ENCODE measurements at regions not wholly inside any gene's neighbourhood (a gene's known extent, or its start where the extent isn't known, plus 50 kb on each side); places are given as distances from the start of the nearest gene placed in this dataset.

GRCh38 chr2:239780236-239780994 is 244.7 kb downstream of the NDUFA10 start:
- no peak for DNase-seq (ENCODE audit: low read depth, low spot score)
- in situ Hi-C loops (cut with HindIII; ENCODE audit: low pct_unique_long_range_greater_than_20kb, low sequenced_read_pairs) = no loop called here

DNA sequence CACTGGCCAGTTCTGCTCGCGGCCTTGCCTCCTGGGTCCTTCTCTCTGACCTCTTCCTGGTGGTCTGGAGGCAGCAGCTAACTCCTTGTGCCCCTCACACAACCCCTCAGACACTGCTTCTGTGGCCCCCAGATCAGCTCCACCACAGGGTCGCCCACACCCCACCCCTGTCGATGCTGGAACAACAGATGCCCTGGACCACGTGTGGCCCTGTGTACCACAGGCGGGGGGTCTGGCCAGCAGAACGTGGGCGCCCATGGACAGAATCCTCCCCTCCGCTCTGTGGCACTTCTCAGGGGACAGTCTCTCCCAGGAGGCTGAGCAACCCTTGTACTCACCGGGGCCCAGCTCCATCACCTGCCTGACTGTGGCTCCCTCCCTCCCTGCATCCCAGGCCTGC is 245.6 kb downstream of the NDUFA10 start:
- in situ Hi-C loops (cut with HindIII; ENCODE audit: low pct_unique_long_range_greater_than_20kb, low sequenced_read_pairs) = no loop called here
- DNase-seq (ENCODE audit: low read depth, low spot score) = no peak

DNA sequence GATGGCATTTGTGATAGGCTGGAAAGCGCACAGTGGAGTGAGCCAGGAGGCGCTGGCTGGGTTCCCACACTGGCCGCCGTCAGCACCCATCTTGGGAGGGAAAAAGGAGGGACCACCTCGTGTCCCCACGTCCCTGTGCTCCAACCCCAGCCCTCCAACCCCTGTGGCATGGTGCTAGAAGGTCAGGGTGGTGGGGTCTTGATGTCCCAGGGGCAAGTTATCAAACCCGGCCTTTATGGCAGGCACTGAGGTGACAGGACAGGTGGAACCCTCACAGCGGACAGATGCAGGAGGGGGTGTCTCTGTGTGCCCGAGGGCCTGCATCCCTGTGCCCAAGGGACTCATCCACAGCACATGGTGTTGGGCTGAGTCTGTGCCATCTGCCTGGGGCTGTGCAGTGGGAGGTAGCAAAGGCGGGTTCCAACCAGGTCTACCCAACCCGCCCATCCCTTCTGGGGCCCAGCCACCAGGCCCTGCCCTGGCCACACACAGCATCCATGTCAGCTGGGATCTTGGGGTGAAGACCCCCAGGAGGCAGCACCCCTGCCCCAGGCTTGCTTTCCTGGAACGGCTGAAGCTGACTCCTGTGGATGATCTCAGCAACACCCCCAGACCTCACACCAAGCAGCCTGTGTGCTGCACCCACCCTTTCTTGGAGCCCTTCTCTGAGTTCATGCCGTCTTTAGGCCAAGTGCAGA is 246.1 kb downstream of the NDUFA10 start:
- in situ Hi-C loops (cut with HindIII; ENCODE audit: low pct_unique_long_range_greater_than_20kb, low sequenced_read_pairs) = no loop called here
- no peak for DNase-seq (ENCODE audit: low read depth, low spot score)

- DNase-seq (ENCODE audit: low read depth, low spot score) = no peak
- in situ Hi-C loops (cut with HindIII; ENCODE audit: low pct_unique_long_range_greater_than_20kb, low sequenced_read_pairs) = no loop called here
These were observed 246.9 kb downstream of the NDUFA10 start for GRCh38 chr2:239778042-239778851.

DNA sequence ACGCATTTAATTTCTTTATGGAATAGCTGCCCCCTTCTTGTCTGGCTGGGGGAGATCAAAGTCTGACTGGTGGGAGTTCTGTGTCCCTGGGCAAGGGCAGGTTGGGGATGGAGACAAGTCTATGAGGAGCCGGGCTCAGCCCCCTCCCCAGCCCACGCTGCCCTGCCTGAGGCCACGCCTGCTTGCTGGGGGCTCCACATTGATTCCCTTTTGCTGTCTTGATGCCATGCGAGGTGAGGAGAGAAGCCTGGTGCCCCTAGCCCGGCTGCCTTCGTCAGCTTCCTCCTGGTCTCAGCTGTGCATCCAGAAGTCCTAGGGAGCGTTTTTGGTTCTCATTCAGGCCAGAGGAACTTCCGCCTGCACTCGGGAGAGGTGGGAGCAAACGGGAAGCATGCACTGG is 247.9 kb downstream of the NDUFA10 start:
- no peak for DNase-seq (ENCODE audit: low read depth, low spot score)
- in situ Hi-C loops (cut with HindIII; ENCODE audit: low pct_unique_long_range_greater_than_20kb, low sequenced_read_pairs) = no loop called here

GRCh38 chr2:239776436-239777005 is 248.6 kb downstream of the NDUFA10 start:
- in situ Hi-C loops (cut with HindIII; ENCODE audit: low pct_unique_long_range_greater_than_20kb, low sequenced_read_pairs) = no loop called here
- no peak for DNase-seq (ENCODE audit: low read depth, low spot score)

GRCh38 chr2:239775623-239776435 is 249.3 kb downstream of the NDUFA10 start:
- peak; percentile 76 for DNase-seq (ENCODE audit: low read depth, low spot score)
- in situ Hi-C loops (cut with HindIII; ENCODE audit: low pct_unique_long_range_greater_than_20kb, low sequenced_read_pairs) = no loop called here

DNA sequence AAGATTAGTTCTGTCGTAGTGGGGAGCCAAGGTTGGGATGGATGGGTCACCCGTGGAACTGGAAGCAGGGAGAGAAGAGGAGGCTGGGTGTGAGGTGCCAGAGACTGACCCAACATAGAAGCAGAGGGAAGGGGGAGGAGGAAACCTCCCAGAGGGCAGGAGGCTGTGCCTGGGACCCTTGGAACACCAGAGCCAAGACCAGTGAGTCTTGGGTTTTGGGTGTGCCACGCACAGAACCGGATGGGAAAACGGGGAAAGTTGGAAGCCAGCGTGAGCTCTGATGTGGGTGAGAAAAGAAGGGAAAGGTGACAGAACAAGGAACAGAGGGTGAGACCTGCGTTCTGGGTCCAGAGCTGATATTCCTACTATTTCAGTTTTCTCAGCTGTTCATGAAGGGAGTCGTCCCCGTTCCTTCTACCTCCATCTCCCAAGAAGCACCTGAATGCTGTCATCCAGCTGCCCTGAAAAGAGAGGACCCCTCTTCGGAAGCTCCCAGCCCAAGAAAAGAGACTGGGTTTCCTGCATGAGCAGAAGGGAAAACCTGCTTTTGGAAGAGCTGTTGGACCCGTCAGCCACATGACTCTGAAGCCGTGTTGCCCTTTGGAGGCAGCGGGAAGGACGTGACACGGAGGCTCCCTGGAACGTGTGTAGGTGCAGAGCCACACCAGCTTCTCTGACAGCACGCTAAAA is 250.1 kb downstream of the NDUFA10 start:
- no peak for DNase-seq (ENCODE audit: low read depth, low spot score)
- in situ Hi-C loops (cut with HindIII; ENCODE audit: low pct_unique_long_range_greater_than_20kb, low sequenced_read_pairs) = no loop called here

- in situ Hi-C loops (cut with HindIII; ENCODE audit: low pct_unique_long_range_greater_than_20kb, low sequenced_read_pairs) = no loop called here
- DNase-seq (ENCODE audit: low read depth, low spot score) = no peak
These were observed 251.0 kb downstream of the NDUFA10 start for GRCh38 chr2:239774142-239774462.

DNA sequence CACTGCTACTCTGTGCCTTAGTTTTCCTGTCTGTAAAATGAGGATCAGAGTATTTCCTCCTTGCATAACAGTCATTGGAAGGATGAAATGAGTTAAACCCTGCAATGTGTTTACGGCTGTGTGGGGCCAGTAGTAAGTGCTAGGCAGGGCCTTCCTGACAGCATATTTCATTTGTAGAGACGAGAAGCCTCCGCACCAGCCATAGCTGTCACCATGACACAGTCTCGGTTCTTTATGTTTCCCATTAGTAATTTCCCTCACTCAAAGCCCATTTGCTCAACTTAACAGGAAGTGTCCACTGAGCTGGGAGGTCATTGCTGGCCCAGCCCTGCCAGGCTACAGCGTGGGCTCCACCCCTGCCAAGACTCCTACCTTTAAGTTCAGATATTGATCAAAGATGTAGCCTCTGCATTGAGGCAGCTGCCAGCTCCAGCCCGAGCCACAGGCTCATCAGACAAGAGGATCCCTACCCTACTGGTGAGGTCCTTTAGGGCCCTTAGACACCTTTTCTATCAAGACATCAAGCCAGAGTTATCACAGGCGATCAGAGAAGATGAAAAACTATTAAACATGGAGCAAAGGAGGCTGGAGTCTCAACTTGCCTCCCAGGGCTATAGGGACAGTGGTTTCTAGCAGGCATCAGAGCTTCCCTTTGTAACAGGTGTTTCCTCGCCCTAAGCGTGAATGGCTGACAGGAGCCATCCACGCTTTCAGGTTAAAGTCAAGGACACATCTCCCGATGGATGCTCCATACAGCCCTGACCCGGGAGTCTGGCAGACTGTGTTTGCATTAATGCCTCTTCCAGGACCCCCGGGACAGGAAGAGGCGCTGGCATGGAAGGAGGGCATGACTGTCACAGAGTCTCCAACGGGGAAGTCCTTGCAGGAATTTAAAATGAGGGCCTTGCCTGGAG is 251.7 kb downstream of the NDUFA10 start:
- in situ Hi-C loops (cut with HindIII; ENCODE audit: low pct_unique_long_range_greater_than_20kb, low sequenced_read_pairs) = no loop called here
- DNase-seq (ENCODE audit: low read depth, low spot score) = no peak

DNA sequence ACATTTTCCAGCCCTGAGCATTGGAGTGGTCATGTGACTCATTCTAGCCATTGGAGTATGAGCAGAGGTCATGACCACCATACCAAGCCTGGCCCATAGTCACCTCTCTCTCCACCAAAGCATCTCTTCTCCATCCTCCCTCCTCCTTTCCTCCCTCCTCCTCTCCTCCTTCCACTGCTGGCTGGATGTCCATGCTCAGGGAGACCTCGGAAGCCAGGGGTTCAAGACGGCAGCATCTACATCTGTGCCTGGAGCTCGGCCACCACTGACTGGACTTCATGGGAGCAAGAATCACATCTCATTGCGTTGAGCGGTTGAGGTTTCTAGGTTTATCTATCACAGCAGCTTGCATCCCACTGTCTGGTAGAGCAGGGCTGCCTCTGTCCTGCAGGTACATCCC is 252.4 kb downstream of the NDUFA10 start:
- DNase-seq (ENCODE audit: low read depth, low spot score) = no peak
- in situ Hi-C loops (cut with HindIII; ENCODE audit: low pct_unique_long_range_greater_than_20kb, low sequenced_read_pairs) = no loop called here

DNA sequence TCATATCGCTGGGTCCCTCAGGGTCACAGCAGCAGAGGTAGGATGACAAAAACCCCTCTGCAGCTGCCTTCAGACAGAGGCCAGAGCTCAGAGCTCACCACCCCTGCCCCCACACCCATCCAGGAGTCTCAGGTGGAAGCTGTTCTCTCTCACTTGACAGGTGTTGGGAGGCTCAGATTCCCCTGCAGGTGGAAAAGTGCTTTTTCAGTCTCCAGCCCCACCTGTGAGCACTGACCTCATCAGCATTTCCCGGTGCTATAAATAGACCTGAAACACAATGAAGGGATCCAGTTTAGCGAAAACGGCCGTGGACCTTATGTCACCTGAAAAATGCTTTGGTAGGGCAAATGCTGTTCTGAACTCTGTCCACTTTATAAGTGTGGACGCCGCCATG is 254.9 kb downstream of the NDUFA10 start:
- in situ Hi-C loops (cut with HindIII; ENCODE audit: low pct_unique_long_range_greater_than_20kb, low sequenced_read_pairs) = no loop called here
- no peak for DNase-seq (ENCODE audit: low read depth, low spot score)

- DNase-seq (ENCODE audit: low read depth, low spot score) = no peak
- in situ Hi-C loops (cut with HindIII; ENCODE audit: low pct_unique_long_range_greater_than_20kb, low sequenced_read_pairs) = no loop called here
These were observed 255.4 kb downstream of the NDUFA10 start for GRCh38 chr2:239769554-239770245.

GRCh38 chr2:239768907-239769553 is 256.1 kb downstream of the NDUFA10 start:
- peak; percentile 30 for DNase-seq (ENCODE audit: low read depth, low spot score)
- in situ Hi-C loops (cut with HindIII; ENCODE audit: low pct_unique_long_range_greater_than_20kb, low sequenced_read_pairs) = no loop called here

Measured in SK-MEL-5 (cell line).